HG03520 (cell line): ENCODE measurements at regions not wholly inside any gene's neighbourhood (a gene's known extent, or its start where the extent isn't known, plus 50 kb on each side); places are given as distances from the start of the nearest gene placed in this dataset.

ENCODE experiments used
- ATAC-seq: cut with Tn5 transposase; IDR thresholded peaks from one replicate; pipeline ENCODE4 v1.9.1; 2021; ENCODE audit warnings: mild to moderate bottlenecking, moderate library complexity; ENCODE audit not compliant: unreplicated experiment

DNA sequence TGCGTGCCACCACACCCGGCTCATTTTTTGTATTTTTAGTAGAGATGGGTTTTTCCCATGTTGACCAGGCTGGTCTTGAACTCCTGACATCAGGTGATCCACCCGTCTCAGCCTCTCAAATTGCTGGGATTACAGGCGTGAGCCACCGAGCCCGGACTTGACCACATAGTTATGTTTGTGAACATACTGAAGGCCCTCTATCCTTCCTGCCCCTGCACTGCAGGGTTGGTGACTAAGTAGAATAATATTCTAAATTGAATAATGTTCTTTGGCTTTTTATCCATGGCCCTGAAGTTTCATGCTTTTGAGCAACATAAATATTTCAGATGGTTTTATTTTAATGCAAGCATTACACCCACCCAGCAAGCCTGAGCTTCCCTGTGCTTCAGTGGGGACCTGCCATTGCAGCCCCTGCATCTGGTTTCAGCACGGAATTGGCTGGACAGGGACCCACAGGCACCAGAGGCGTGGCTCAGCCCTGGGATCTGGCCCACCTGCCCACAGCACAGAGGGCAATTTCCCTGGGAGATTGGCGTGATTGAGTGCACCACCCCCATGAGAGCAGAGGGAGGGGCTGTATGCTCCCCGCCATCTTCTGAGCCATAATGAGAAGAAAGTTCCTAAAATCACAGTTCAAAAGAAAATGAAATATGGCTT lies 460.5 kb downstream of the BRD1 start:
- ATAC-seq: no peak

DNA sequence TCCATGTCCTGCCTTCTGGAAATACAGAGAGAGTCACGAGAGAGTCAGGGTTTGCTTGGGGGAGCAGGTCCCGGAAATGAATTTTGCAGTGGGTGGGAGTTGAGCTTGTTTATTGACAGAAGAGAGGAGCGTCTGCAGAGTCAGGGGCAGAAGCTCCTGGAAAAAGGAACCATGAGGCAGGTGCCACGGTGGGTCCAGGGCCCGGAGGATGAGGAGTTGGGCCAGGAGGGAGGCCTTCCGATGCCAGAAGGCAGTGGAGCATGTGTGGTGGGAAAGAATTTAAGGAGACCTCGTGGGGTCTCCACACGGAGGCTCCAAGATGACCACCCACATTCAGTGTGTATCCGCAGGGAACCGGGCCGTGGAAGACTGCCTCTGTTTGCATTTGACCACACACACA lies 461.2 kb downstream of the BRD1 start:
- no peak for ATAC-seq

- ATAC-seq: no peak
These were observed 461.8 kb downstream of the BRD1 start for GRCh38 chr22:49365910-49366309.

GRCh38 chr22:49365191-49365837 lies 462.4 kb downstream of the BRD1 start:
- no peak for ATAC-seq

DNA sequence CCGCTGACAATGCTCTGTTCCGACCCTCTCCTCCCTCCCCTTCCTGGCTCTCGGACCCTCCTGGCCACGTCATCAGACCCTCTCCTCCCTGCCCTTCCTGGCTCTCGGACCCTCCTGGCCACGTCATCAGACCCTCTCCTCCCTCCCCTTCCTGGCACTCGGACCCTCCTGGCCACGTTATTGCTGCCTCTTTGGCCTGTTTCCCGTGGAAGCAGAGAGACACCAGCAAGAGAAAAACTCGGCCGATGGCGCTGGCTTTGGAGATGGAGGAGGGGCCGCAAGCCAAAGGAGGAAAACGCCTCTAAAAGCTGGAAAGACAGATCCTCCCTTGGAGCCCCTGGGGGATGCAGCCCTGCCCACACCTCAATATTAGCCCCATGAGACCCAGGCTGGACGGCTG lies 463.3 kb downstream of the BRD1 start:
- no peak for ATAC-seq

DNA sequence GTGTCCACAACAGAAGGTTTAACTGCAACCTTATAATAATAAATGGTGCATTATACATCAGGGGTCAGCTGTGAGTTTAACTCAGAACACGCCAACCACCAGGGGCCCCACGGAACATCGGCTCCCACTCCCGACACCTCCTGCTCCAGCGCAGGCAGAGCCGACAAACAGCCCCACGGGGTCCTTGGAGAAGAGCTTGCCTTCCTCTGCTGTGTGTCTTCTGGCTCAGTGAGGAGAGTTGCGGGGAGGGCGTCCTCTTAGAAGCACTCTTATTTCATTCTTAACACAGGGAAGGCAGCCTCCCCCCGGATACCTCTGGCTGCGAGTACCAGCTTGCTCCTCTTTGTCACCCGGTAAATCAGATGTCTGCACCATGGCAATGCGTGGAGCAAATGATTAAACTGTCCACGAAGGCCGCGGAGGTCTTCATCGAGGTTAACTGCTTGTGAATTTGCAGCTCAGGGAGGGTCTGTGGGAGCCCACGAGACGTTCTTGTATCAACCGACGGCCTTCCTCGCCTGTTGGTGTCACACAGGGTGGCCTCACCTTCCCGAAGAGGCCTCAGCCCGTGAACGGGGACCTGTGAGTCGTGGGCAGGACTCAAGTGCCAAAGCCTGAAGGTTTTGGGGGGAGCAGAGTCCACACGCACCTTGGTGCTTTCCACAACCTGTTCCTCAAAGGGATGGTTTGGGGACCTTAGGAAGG lies 464.0 kb downstream of the BRD1 start:
- no peak for ATAC-seq

DNA sequence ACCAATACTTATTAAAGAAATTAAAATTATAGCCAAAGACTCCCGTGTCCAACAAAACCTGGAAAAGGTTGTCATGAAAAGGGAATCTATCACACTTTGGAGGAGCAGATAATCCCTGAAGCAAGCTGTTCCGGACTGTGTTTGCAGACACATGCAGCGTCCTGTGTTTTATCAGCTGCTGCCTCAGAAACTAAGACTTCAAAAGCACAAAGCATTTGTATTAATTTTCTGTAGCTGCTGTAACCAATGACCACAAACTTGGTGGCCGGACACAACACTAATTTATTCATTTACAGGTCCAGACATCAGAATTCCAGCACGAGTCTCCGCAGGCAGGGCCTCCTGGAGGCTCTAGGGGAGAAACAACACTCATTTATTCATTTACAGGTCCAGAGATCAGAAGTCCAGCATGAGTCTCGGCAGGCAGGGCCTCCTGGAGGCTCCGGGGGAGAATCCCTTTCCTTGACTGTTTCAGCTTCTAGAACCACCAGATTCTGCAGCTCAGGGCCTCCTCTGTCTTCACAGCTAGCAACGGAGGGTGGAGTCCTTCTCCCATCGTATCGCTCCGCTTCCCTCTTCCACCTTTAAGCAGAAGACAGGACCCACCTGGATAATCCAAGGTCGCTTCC lies 465.3 kb downstream of the BRD1 start:
- ATAC-seq: no peak

DNA sequence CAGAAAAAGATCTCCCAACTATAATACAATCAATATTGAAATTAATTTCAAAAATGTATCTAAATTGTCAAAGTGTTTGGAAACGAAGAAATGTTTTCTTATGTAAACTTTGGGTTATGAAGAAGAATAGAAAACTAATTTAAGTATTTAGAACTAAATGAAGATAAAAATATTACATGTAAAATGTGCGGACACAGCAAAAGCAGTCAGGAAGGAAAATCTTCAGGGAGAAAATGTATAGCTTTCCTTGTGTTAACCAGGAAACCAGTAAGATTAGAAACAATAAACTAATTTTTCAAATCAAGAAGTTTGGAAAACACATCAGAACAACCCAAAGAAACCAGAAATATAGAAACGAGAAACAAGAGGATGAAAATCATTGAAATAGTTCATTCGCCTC lies 466.5 kb downstream of the BRD1 start:
- ATAC-seq: no peak

- no peak for ATAC-seq
These were observed 466.9 kb downstream of the BRD1 start for GRCh38 chr22:49360746-49361145.

DNA sequence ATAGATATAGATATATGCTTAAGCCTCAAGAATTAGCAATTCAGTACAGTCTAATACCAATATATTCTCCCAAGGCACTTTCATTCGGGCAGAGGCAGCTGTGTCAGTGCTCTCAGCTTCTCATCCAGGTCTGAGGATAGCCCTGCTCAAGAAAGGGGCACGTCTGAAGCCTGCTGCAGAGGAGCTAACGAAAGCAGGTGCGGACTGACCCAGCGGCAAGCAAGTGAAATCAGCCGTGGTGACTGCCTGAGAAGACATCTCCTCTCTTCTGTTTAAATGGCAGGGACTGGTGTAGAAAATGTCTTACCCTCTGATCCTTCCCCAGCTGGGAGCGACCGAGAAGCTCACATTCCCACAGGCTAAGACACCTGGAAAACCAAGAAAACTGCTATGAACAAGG lies 468.6 kb downstream of the BRD1 start:
- ATAC-seq: no peak

DNA sequence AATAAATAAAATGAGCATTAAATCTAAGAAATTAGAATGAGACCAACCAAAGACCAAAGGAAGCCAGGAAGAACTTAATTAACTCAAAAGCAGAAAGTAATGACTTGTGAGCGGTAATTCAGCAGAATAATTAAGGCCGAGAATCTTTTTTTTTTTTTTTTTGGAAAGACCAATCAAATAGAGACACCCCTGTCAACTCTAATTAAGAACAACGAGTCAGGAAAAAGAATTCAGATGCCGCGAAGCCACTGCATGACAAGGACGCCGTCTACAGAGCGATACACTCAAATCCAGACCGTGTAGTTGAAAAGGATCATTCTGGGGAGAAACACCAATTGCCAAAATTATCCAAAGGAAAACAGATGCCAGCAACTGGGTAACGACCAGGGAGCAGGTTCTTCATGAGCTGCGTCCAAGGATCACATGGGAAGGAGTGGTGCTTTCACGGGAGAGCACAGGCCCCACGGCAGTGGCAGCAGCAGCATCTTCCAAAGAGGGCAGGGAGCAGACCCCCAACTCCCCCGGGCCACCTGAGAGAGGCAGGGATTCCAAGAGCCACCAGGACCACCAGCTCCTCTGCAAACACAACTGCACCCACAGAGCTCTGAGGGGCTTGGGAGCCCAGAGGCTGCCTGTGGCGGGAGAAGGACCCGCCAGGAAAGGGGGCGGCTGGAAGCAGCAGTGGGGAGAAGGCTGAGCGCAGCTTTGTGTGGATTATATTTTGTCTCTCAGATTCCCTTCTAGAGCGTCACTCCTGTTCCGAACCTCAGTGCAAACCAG lies 469.8 kb downstream of the BRD1 start:
- no peak for ATAC-seq

DNA sequence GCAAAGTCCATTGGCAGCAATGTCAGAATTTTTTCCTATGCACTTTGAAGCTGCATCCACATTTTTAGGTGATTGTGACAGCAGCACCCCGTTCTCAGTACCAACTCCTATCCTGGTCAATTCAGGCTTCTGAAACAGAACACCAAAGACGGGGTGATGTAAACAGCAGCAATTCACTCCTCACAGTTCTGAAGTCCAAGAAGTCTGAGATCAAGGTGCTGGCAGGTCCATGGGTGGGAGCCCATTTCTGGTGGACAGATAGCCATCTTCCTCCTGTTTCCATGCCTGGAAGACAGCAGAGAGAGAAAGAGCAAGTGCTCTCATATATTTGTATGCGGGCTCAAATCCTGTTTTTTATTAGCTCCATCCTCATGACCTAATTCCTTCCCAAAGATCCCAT lies 471.2 kb downstream of the BRD1 start:
- ATAC-seq: no peak

DNA sequence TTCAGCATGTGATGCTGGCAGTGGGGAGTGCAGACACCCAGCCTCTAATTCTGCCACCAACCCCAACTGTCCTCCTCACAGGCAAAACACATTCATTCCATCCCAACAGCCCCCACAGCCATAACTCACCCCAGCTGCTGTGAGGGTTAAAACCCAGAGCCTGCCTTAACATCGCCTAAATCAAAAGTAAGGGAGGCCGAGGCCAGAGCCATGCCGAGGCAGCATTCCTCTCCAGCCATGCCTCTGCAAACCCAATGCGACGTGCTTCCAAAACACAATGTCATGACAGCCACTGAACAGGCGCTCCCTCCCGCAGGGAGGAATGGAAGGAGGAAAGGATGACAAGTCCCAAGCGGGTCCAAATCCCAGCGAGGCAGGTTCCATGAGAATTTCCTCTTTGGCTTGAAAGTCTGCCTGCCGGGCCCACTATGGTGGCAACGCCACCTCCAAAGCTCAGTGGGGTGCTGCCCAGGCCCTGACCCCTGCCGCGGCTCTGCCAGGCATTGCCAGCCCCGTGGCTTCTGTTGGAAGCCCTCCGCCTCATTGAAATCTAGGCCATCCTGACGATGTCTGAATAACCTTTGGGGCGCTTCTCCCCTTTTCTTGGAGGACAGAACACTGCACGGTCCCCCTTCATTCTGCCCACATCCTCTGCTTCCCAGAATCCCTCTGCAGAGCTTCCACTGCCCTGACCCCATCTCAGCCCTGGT lies 472.3 kb downstream of the BRD1 start:
- no peak for ATAC-seq

DNA sequence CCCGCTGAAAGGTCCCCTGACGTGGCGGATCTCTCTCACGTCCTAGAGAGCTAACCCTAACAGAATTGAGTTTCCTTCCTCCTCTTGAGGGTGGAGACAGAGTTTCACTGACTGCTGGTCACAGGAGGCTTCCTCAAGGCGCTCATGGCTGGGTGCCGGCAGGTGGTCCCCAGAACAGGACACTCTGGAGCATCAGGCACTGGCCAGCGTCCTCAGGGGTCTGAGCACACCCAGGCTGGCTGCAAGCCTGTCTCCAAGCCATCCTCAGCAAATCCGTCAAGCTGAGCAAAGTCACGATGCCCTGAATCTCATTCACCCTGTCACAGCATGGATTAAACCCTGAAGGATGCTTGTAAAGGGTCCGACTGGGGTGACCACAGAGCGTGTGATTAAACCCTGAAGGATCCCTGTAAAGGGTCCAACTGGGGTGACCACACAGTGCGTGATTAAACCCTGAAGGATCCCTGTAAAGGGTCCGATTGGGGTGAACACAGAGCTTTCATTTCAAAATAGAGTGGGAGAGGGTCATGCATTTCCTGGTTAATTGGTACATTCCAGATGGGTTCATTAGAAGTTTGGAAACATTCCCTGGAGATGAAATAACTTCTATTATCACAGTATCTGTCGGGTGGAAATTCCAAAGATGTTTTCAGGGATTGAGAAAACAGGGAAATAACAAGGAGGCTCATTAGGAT lies 473.0 kb downstream of the BRD1 start:
- no peak for ATAC-seq

GRCh38 chr22:49353235-49353634 lies 474.4 kb downstream of the BRD1 start:
- no peak for ATAC-seq

DNA sequence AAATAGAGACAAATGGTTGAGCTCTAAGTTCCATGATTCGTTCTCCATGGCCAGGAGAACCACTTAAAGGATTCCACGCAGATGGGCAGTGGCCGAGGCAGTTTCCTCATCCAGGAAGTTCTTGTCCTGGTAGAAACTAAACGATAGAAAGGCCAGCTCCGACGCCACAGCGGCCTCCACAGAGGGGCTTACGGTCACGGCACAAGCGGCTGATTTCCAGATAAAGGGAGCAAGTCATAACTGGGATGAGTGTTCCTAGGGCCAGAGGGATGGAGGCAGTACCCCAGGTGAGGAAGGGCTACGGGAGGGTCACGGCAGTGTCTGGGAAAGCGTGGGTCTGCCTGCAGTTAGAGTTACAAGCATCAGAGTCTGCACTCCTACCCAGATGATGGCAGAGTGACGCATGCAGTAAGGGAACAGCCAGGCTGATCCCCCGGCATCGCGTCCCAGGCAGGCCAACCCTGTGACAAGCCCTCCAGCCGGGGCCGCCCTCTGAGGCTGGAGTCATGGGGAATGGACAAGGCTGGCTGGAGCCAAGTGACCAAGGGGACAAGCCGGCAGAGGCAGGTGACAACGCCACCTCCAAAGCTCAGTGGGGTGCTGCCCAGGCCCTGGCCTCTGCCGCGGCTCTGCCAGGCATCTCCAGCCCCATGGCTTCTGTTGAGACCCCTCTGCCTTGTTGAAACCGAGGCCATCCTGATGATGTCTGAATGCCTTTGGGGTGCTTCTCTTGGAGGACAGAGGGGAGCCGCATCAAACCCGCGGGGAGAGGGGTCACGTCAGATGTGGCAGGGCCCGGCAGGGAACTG lies 475.1 kb downstream of the BRD1 start:
- no peak for ATAC-seq

DNA sequence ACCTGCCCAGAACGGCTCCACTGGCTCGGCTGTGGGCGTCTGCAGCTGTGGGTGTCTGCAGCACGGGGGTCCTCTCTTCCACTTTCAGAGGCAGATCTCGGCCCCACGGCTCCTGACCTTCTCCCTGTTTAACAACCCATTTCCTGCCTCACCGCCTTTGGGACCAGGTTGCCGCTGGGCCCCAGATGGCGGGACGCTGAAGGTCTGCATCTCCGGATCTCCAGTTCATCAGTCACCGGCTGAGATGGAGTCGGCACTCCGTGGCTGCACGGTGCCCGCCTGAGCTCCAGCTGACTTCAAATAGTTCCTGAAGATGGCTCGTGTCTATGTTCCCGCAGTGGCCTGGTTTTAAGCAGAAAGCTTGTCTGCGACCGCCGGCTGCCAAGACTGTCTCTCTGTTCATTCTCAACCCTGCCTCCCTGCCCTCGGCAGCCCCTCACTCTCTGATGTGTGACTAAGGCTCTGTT lies 475.9 kb downstream of the BRD1 start:
- no peak for ATAC-seq

DNA sequence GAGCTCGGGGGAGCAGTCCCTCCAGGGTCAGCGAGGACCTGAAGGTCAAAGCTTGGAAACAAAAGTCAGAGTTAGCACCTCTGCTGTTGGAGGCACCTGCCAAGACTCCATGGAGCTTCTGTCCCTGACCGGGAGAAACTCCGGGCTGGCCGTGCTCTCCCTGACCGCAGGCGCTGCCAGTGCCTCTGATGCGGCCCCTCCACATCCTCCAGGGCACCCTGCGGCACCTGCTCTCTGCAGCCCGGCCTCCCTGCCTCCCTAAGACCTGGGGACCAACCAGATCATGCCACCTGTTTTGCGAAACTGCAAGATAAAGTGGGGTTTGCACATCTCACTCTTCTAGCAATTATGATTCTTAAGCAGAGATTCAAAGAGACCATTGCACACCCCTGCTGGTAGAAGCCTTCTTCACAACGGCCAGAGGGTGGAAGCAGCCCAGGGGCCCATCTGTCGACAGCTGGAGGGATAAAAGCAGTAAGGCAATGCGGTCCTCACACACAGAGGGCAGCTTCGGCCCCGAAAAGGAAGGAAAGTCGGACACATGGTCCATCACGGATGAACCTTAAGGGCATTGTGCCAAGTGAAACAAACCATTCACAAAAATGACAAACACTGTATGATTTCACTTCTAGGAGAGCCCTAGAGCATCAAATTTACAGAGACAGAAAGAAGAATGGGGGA lies 477.1 kb downstream of the BRD1 start:
- no peak for ATAC-seq
